HEK293 (cell line): ENCODE measurements at regions not wholly inside any gene's neighbourhood (a gene's known extent, or its start where the extent isn't known, plus 50 kb on each side); places are given as distances from the start of the nearest gene placed in this dataset.

ENCODE experiments used
- CTCF ChIA-PET: fragments of 350-600 bp; formaldehyde crosslinking; extraction: SDS; loops from one replicate; lab custom pipeline; 2021; ENCODE audit warnings: antibody characterized with exemption; lab: Yijun Ruan, JAX
- POLR2A ChIA-PET: fragments of 300-600 bp; formaldehyde crosslinking; extraction: SDS; loops from one replicate; lab custom pipeline; 2020; ENCODE audit warnings: antibody characterized with exemption, inconsistent platforms; lab: Yijun Ruan, JAX
- H3K27ac ChIP-seq: fragments of 200-500 bp; sonication (Bioruptor generic); 2 replicates; pipeline ENCODE4 v1.5.1; 2014; ENCODE audit warnings: low read depth, low read length, control low read depth, inconsistent platforms; ENCODE audit errors: extremely low read depth
- H3K36me3 ChIP-seq, 2 experiments: fragments of 200-500 bp in 1 of 2; sonication (Bioruptor generic) in 1 of 2; 1 replicate in 1 of 2; 2 replicates in 1 of 2; pipeline ENCODE4 v1.5.1; 2014 to 2017; ENCODE audit warnings: inconsistent platforms in 2 of 2, low read length in 2 of 2; ENCODE audit not compliant: control insufficient read depth in 2 of 2, insufficient read depth in 1 of 2
- H3K4me1 ChIP-seq: fragments of 200-500 bp; sonication (Bioruptor generic); 2 replicates; pipeline ENCODE4 v1.5.1; 2014; ENCODE audit warnings: mild to moderate bottlenecking, low read length, inconsistent platforms; ENCODE audit not compliant: control insufficient read depth, insufficient read depth
- H3K4me3 ChIP-seq: 2 replicates; pipeline ENCODE4 v1.5.1; 2011; ENCODE audit warnings: low read depth, mild to moderate bottlenecking, control low read depth, low read length, moderate library complexity
- H3K9me3 ChIP-seq: fragments of 200-500 bp; sonication (Bioruptor generic); 2 replicates; pipeline ENCODE4 v1.5.1; 2014; ENCODE audit warnings: low read depth, low read length, inconsistent platforms; ENCODE audit not compliant: control insufficient read depth, insufficient read depth
- AEBP2 ChIP-seq: fragments of 450-650 bp; formaldehyde crosslinking; IDR thresholded peaks from 2 replicates; pipeline ENCODE4 v1.5.1; 2016; ENCODE audit warnings: missing biosample characterization, missing genetic modification characterization, borderline replicate concordance
- GFI1B ChIP-seq: fragments of 450-650 bp; formaldehyde crosslinking; IDR thresholded peaks from 2 replicates; pipeline ENCODE4 v1.5.1; 2016; ENCODE audit warnings: missing biosample characterization, missing genetic modification characterization
- REST ChIP-seq: fragments of 450-650 bp; formaldehyde crosslinking; IDR thresholded peaks from 2 replicates; pipeline ENCODE4 v1.5.1; 2016; ENCODE audit warnings: missing biosample characterization, missing genetic modification characterization
- SCRT2 ChIP-seq: fragments of 450-650 bp; formaldehyde crosslinking; IDR thresholded peaks from 2 replicates; pipeline ENCODE4 v1.5.1; 2016; ENCODE audit warnings: missing biosample characterization, missing genetic modification characterization
- ZBTB11 ChIP-seq: fragments of 450-650 bp; formaldehyde crosslinking; conservative IDR thresholded peaks from 2 replicates; pipeline ENCODE4 v1.5.1; 2016; ENCODE audit warnings: low read depth, missing biosample characterization, missing genetic modification characterization
- ZBTB7A ChIP-seq: fragments of 450-650 bp; formaldehyde crosslinking; IDR thresholded peaks from 2 replicates; pipeline ENCODE4 v1.5.1; 2016; ENCODE audit warnings: low read depth, missing biosample characterization, missing genetic modification characterization
- ZFP37 ChIP-seq: fragments of 450-650 bp; formaldehyde crosslinking; IDR thresholded peaks from 2 replicates; pipeline ENCODE4 v1.5.1; 2016; ENCODE audit warnings: missing biosample characterization, missing genetic modification characterization
- ZIC2 ChIP-seq: fragments of 450-650 bp; formaldehyde crosslinking; IDR thresholded peaks from 2 replicates; pipeline ENCODE4 v1.5.1; 2016; ENCODE audit warnings: missing biosample characterization, missing genetic modification characterization
- ZNF174 ChIP-seq: fragments of 450-650 bp; formaldehyde crosslinking; IDR thresholded peaks from 2 replicates; pipeline ENCODE4 v1.5.0; 2017; ENCODE audit warnings: missing biosample characterization, mild to moderate bottlenecking, missing genetic modification characterization
- ZNF214 ChIP-seq: fragments of 450-650 bp; formaldehyde crosslinking; IDR thresholded peaks from 2 replicates; pipeline ENCODE4 v1.5.1; 2017; ENCODE audit warnings: missing biosample characterization, mild to moderate bottlenecking, missing genetic modification characterization, borderline replicate concordance
- ZNF354C ChIP-seq: fragments of 450-650 bp; formaldehyde crosslinking; IDR thresholded peaks from 2 replicates; pipeline ENCODE4 v1.5.1; 2016; ENCODE audit warnings: missing biosample characterization, missing genetic modification characterization, low read depth, borderline replicate concordance
- ZNF548 ChIP-seq: fragments of 450-650 bp; formaldehyde crosslinking; IDR thresholded peaks from 2 replicates; pipeline ENCODE4 v1.5.1; 2016; ENCODE audit warnings: missing biosample characterization, missing genetic modification characterization
- ZNF558 ChIP-seq: fragments of 450-650 bp; formaldehyde crosslinking; IDR thresholded peaks from 2 replicates; pipeline ENCODE4 v1.5.1; 2016; ENCODE audit warnings: missing biosample characterization, missing genetic modification characterization
- ZNF560 ChIP-seq: fragments of 450-650 bp; formaldehyde crosslinking; IDR thresholded peaks from 2 replicates; pipeline ENCODE4 v1.5.1; 2017; ENCODE audit warnings: missing biosample characterization, missing genetic modification characterization, borderline replicate concordance
- ZNF600 ChIP-seq: fragments of 450-650 bp; formaldehyde crosslinking; IDR thresholded peaks from 2 replicates; pipeline ENCODE4 v1.5.1; 2016; ENCODE audit warnings: missing biosample characterization, missing genetic modification characterization
- ZXDB ChIP-seq: fragments of 450-650 bp; formaldehyde crosslinking; IDR thresholded peaks from 2 replicates; pipeline ENCODE4 v1.5.1; 2016; ENCODE audit warnings: missing biosample characterization, missing genetic modification characterization

- ChIA-PET CTCF (no interaction called here), POLR2A (no interaction called here)
- Histone ChIP-seq H3K4me1 (no peaks in the 10 kb centered on the region), H3K4me3 (no peak overlapping the region), H3K36me3 (no peaks in the 10 kb centered on the region), H3K9me3 (no peaks in the 10 kb centered on the region), H3K27ac (no peak overlapping the region)
- TF ChIP-seq ZNF558 (no peak), ZNF600 (tag by site-specific recombination) (no peak), ZNF214 (no peak), ZNF560 (tag by site-specific recombination) (no peak), ZXDB (tag by site-specific recombination) (no peak), ZNF548 (tag by site-specific recombination) (no peak), ZBTB7A (tag by site-specific recombination) (no peak), ZNF354C (no peak), ZIC2 (no peak), ZFP37 (tag by site-specific recombination) (no peak), ZBTB11 (no peak), AEBP2 (tag by site-specific recombination) (no peak), SCRT2 (tag by site-specific recombination) (no peak)
These were observed 484.5 kb upstream of the ONECUT1 start for GRCh38 chr15:53274630-53275029.

GRCh38 chr15:53272116-53272515 lies 482.0 kb upstream of the ONECUT1 start:
- Histone ChIP-seq H3K36me3 (no peaks in the 10 kb centered on the region), H3K4me3 (no peak overlapping the region), H3K27ac (no peak overlapping the region), H3K4me1 (no peaks in the 10 kb centered on the region), H3K9me3 (no peaks in the 10 kb centered on the region)
- POLR2A ChIA-PET, result no interaction called here
- TF ChIP-seq ZNF174 (tag by site-specific recombination), result no peak
- TF ChIP-seq REST (tag by site-specific recombination), result no peak
- TF ChIP-seq GFI1B, result no peak
- CTCF ChIA-PET, result no interaction called here
